ENCODE measurements at regions not wholly inside any gene's neighbourhood (a gene's known extent, or its start where the extent isn't known, plus 50 kb on each side); places are given as distances from the start of the nearest gene placed in this dataset.
A peak's percentile ranks its signal among the peaks of the same experiment; 100 is the strongest.
"Not testable (repeated sequence)": the region's sequence is repeated elsewhere in the genome, so short reads cannot be mapped to it uniquely, and the experiment has no call there.

DNA sequence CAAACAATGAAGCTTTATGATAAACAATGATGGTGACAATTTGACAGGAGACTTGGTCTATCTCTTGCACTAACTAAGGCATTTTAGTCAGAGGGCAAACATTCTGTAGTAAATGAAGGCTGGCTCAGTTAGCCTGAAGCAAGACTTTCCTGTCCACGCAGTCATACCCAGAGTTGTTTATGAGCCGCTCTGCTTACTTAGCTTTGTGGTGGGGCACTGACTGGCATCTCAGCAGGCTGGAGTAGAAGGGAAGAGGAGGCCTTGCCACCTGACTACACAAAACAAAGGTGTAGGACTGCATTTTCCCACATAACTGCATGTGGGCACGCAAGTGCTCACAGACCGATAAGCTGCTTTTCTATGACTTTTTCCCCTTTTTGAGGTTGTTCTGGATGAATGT, 133.7 kb upstream of the EPB41L4A start:
- ATAC-seq (no peak), DNase-seq (no peak)
- Histone ChIP-seq H3K9me3 (no peaks in the 10 kb centered on the region), H3K27me3 (no peaks in the 10 kb centered on the region), H3K4me3 (no peak overlapping the region), H3K27ac (no peak overlapping the region), H3K36me3 (no peaks in the 10 kb centered on the region), H3K4me1 (no peaks in the 10 kb centered on the region)
- TF ChIP-seq, protein P1, sequence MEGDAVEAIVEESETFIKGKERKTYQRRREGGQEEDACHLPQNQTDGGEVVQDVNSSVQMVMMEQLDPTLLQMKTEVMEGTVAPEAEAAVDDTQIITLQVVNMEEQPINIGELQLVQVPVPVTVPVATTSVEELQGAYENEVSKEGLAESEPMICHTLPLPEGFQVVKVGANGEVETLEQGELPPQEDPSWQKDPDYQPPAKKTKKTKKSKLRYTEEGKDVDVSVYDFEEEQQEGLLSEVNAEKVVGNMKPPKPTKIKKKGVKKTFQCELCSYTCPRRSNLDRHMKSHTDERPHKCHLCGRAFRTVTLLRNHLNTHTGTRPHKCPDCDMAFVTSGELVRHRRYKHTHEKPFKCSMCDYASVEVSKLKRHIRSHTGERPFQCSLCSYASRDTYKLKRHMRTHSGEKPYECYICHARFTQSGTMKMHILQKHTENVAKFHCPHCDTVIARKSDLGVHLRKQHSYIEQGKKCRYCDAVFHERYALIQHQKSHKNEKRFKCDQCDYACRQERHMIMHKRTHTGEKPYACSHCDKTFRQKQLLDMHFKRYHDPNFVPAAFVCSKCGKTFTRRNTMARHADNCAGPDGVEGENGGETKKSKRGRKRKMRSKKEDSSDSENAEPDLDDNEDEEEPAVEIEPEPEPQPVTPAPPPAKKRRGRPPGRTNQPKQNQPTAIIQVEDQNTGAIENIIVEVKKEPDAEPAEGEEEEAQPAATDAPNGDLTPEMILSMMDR (IDR thresholded peaks at IDR 0.05), result no peak
- intact Hi-C loops (cut with DNase I), result loop anchor here in 1 of 2 donors (5.0 to 10.0 kb wide), 2 partner anchors 205 to 292 kb away; no protein-coding TSS in a partner anchor

GRCh38 chr5:112554101-112554977, 135.3 kb upstream of the EPB41L4A start:
- TF ChIP-seq, protein P1 (IDR thresholded peaks at IDR 0.05), result no peak
- H3K27ac ChIP-seq, result no peak overlapping the region
- no peak overlapping the region for H3K4me3 ChIP-seq
- ATAC-seq, result no peak
- H3K4me1 ChIP-seq, result no peaks in the 10 kb centered on the region
- intact Hi-C loops (cut with DNase I), result loop anchor here in 1 of 2 donors (5.0 to 10.0 kb wide), 2 partner anchors 203 to 290 kb away; no protein-coding TSS in a partner anchor
- DNase-seq, result no peak
- H3K9me3 ChIP-seq, result no peaks in the 10 kb centered on the region
- H3K27me3 ChIP-seq, result no peaks in the 10 kb centered on the region
- no peaks in the 10 kb centered on the region for H3K36me3 ChIP-seq

DNA sequence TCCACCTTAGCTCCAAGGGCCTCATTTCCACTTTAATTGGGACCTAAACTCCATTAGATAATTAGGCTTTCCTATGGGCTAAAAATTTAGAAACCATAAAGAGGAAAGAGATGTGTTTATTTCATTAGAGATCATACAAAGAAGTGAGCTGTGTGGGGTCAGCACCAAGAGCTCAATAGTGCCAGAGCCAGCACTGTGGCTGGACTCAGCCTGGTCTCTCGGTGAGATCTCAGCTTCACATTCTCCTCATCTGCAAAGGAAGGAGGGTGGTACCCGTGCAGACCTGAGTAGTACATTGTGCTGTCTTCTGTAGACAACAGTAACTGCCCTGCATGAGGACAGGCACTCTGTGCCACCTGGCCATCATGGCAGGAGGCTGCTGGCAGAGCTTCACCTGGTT, 136.1 kb upstream of the EPB41L4A start:
- ATAC-seq (no peak), DNase-seq (no peak)
- TF ChIP-seq, protein P1 (IDR thresholded peaks at IDR 0.05), result no peak
- Histone ChIP-seq H3K4me1 (no peaks in the 10 kb centered on the region), H3K27ac (no peak overlapping the region), H3K36me3 (no peaks in the 10 kb centered on the region), H3K27me3 (no peaks in the 10 kb centered on the region), H3K4me3 (no peak overlapping the region), H3K9me3 (no peaks in the 10 kb centered on the region)
- intact Hi-C loops (cut with DNase I), result loop anchor here in 1 of 2 donors (10.0 kb wide), 1 partner anchor 290 kb away; no protein-coding TSS in a partner anchor

DNA sequence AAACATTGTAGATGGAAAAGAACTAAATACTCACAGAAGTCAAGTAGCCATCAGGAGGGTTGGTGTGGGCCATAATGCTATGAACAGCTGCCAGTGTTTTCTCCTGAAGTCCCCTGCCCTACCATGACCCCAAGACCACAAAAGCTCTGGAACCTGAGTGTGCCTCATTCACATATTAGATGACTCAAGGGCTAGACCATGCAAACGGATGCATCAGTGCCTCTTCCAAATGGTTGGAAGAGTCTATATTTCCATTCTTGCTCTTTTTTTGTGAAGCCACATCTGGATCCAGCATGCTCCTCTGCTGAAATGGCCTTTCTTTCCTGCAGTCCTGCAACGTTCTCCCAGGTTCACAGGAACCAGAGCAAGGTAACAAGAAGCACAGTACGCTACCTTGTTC, 136.6 kb upstream of the EPB41L4A start:
- Histone ChIP-seq H3K9me3 (no peaks in the 10 kb centered on the region), H3K27ac (no peak overlapping the region), H3K4me1 (no peaks in the 10 kb centered on the region), H3K27me3 (no peaks in the 10 kb centered on the region), H3K36me3 (no peaks in the 10 kb centered on the region), H3K4me3 (no peak overlapping the region)
- TF ChIP-seq, protein P1 (IDR thresholded peaks at IDR 0.05), result no peak
- intact Hi-C loops (cut with DNase I), result loop anchor here in 1 of 2 donors (10.0 kb wide), 1 partner anchor 289 kb away; no protein-coding TSS in a partner anchor
- ATAC-seq (no peak), DNase-seq (no peak)

GRCh38 chr5:112559501-112559900, 140.4 kb upstream of the EPB41L4A start:
- H3K4me1 ChIP-seq, H3K27ac ChIP-seq, H3K4me3 ChIP-seq, H3K27me3 ChIP-seq, H3K36me3 ChIP-seq: not testable (repeated sequence)
- peak; percentile 32 for ATAC-seq
- DNase-seq, result peak in 1 of 4 donors; percentile 35
- intact Hi-C loops (cut with DNase I), result loop anchor here in 1 of 2 donors (10.0 kb wide), 1 partner anchor 285 kb away; no protein-coding TSS in a partner anchor
- H3K9me3 ChIP-seq, result peaks cover 0 to 20% of the 10 kb centered on the region in 2 donors

All from left lung (tissue), 4 donors.